ENCODE measurements at regions not wholly inside any gene's neighbourhood (a gene's known extent, or its start where the extent isn't known, plus 50 kb on each side); places are given as distances from the start of the nearest gene placed in this dataset.

GRCh38 chr15:67000896-67001295 is 64.5 kb upstream of the SMAD3 start:
- TF ChIP-seq POLR2A (IDR thresholded peaks at IDR 0.05; ENCODE audit: low read length) (no peak), GATA1 (IDR thresholded peaks at IDR 0.05; ENCODE audit: low read depth, low read length) (no peak)
